Uterus (tissue), 3 donors: ENCODE measurements at regions not wholly inside any gene's neighbourhood (a gene's known extent, or its start where the extent isn't known, plus 50 kb on each side); places are given as distances from the start of the nearest gene placed in this dataset.

Source experiments
- DNase-seq, 2 donors: peaks; one replicate each; pipeline ENCODE4 v3.0.0-alpha.2; 2019 to 2020
- H3K27ac ChIP-seq, 2 donors: fragments of 200-600 bp; sonication (generic); 1 replicate in 1 of 2; 2 replicates in 1 of 2; pipeline ENCODE4 v1.5.1; 2016 to 2018
- H3K27me3 ChIP-seq, 2 donors: fragments of 200-600 bp; sonication (generic); one replicate each; pipeline ENCODE4 v1.5.1; 2018 to 2019; ENCODE audit warnings: control low read depth in 1 of 2
- H3K36me3 ChIP-seq, 2 donors: fragments of 200-600 bp; sonication (generic); one replicate each; pipeline ENCODE4 v1.5.1; 2019; ENCODE audit warnings: control low read depth in 1 of 2
- H3K4me1 ChIP-seq, 2 donors: fragments of 200-600 bp; sonication (generic); one replicate each; pipeline ENCODE4 v1.5.1; 2018 to 2019; ENCODE audit warnings: control low read depth in 1 of 2
- H3K4me3 ChIP-seq, 2 donors: fragments of 200-600 bp; sonication (generic); 1 replicate in 1 of 2; 2 replicates in 1 of 2; pipeline ENCODE4 v1.5.1; 2018 to 2019; ENCODE audit warnings: mild to moderate bottlenecking in 1 of 2
- H3K9me3 ChIP-seq, 2 donors: fragments of 200-600 bp; sonication (generic); one replicate each; pipeline ENCODE4 v1.5.1; 2019; ENCODE audit warnings: control low read depth in 1 of 2
- POLR2A ChIP-seq, 2 donors: fragments of 450-650 bp; IDR thresholded peaks; one replicate each; pipeline ENCODE4 v1.6.1; 2016; ENCODE audit warnings: antibody characterized with exemption in 2 of 2, mild to moderate bottlenecking in 1 of 2, moderate library complexity in 1 of 2
- intact Hi-C: fragments of 100-400 bp; cut with DNase I; formaldehyde crosslinking; loops from one replicate; pipeline ENCODE4 v1.15.1; 2023; ENCODE audit warnings: low total_unique reads
- TF ChIP-seq, protein P1 (sequence below), 4 experiments: fragments of 200-600 bp in 2 of 4; fragments of 450-650 bp in 2 of 4; sonication (generic) in 2 of 4; IDR thresholded peaks; one replicate each; pipeline ENCODE4 v1.5.1; 2016 to 2019; ENCODE audit warnings: antibody characterized with exemption in 4 of 4, mild to moderate bottlenecking in 2 of 4, moderate library complexity in 1 of 4
- donor health status: DM: yes; HTN: yes; CAD: no.

GRCh38 chr5:13187186-13187585, 757.3 kb downstream of the DNAH5 start:
- intact Hi-C loops, result no loop called here
- Histone ChIP-seq H3K4me3 (no peak overlapping the region), H3K9me3 (no peaks in the 10 kb centered on the region), H3K27me3 (no peaks in the 10 kb centered on the region), H3K4me1 (no peaks in the 10 kb centered on the region), H3K27ac (no peak overlapping the region), H3K36me3 (no peaks in the 10 kb centered on the region)
- no peak for DNase-seq
- TF ChIP-seq POLR2A (IDR thresholded peaks at IDR 0.05), result no peak

GRCh38 chr5:13186177-13186576, 758.3 kb downstream of the DNAH5 start:
- Histone ChIP-seq H3K27me3 (no peaks in the 10 kb centered on the region), H3K27ac (no peak overlapping the region), H3K9me3 (no peaks in the 10 kb centered on the region), H3K4me1 (no peaks in the 10 kb centered on the region), H3K4me3 (no peak overlapping the region), H3K36me3 (no peaks in the 10 kb centered on the region)
- TF ChIP-seq, protein P1, sequence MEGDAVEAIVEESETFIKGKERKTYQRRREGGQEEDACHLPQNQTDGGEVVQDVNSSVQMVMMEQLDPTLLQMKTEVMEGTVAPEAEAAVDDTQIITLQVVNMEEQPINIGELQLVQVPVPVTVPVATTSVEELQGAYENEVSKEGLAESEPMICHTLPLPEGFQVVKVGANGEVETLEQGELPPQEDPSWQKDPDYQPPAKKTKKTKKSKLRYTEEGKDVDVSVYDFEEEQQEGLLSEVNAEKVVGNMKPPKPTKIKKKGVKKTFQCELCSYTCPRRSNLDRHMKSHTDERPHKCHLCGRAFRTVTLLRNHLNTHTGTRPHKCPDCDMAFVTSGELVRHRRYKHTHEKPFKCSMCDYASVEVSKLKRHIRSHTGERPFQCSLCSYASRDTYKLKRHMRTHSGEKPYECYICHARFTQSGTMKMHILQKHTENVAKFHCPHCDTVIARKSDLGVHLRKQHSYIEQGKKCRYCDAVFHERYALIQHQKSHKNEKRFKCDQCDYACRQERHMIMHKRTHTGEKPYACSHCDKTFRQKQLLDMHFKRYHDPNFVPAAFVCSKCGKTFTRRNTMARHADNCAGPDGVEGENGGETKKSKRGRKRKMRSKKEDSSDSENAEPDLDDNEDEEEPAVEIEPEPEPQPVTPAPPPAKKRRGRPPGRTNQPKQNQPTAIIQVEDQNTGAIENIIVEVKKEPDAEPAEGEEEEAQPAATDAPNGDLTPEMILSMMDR (IDR thresholded peaks at IDR 0.05), result no peak
- TF ChIP-seq POLR2A (IDR thresholded peaks at IDR 0.05), result no peak
- DNase-seq, result no peak
- intact Hi-C loops, result no loop called here

DNA sequence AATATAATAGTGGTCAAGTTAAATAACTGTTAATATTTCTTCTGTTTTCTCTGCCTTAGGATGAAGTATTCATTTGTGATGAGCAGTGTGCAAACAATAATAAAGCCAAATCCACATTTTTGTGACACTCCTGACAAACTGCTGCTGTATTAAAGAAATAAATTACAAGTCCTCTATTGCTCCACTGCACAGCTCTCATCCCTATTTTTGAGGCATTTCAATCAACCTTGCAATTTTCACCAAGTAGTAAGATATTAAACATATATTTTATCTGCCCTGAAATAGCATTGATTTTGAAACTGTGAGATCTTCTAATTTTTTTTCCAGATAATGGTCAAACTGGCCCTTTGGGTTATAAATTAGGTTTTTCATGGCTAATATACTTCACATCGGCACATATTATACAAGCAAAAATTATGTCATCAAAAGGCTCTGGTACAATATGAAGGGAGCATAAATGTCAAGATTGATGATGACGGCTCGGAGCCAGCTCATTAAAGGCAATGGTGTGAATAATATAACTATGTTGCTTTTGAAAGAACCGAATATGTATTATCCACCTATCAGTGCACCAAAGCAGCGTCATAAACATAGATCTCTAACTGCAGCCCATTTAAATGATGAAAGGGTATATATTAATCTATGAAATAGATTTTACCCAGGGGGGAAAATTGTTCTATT, 764.9 kb downstream of the DNAH5 start:
- DNase-seq, result no peak
- no peaks in the 10 kb centered on the region for H3K4me1 ChIP-seq
- no peak overlapping the region for H3K27ac ChIP-seq
- intact Hi-C loops, result no loop called here
- no peaks in the 10 kb centered on the region for H3K27me3 ChIP-seq
- no peaks in the 10 kb centered on the region for H3K9me3 ChIP-seq
- no peaks in the 10 kb centered on the region for H3K36me3 ChIP-seq
- H3K4me3 ChIP-seq, result no peak overlapping the region
- no peak for TF ChIP-seq POLR2A (IDR thresholded peaks at IDR 0.05)
- TF ChIP-seq, protein P1 (IDR thresholded peaks at IDR 0.05), result no peak

DNA sequence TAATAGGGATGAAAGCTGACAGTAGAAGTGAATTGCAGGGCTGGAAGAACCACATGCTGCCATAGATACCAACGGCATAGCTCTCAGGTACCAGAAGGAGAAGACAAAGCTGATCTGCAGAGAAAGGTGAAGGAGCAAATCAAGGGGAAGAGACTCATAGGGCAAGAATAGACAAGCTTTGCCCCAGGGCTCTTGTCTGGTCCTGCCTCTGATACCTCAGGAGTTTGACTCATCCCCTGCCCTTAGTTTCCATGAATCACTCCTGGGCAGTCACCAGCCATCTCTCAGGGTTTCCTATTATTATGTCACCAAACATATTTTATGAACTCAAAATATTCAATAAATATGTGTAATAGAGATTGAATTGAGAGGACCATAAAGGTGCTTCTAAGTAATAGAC, 800.9 kb downstream of the DNAH5 start:
- Histone ChIP-seq H3K4me3 (no peak overlapping the region), H3K27ac (no peak overlapping the region), H3K9me3 (no peaks in the 10 kb centered on the region), H3K36me3 (no peaks in the 10 kb centered on the region), H3K4me1 (no peaks in the 10 kb centered on the region), H3K27me3 (no peaks in the 10 kb centered on the region)
- intact Hi-C loops, result no loop called here
- DNase-seq, result no peak
- TF ChIP-seq, protein P1 (IDR thresholded peaks at IDR 0.05), result no peak
- no peak for TF ChIP-seq POLR2A (IDR thresholded peaks at IDR 0.05)

- Histone ChIP-seq H3K36me3 (no peaks in the 10 kb centered on the region), H3K4me1 (no peaks in the 10 kb centered on the region), H3K9me3 (no peaks in the 10 kb centered on the region), H3K4me3 (no peak overlapping the region), H3K27ac (no peak overlapping the region), H3K27me3 (no peaks in the 10 kb centered on the region)
- intact Hi-C loops, result no loop called here
- DNase-seq, result no peak
- TF ChIP-seq, protein P1 (IDR thresholded peaks at IDR 0.05), result no peak
- no peak for TF ChIP-seq POLR2A (IDR thresholded peaks at IDR 0.05)
Measured at GRCh38 chr5:13143214-13143613, 801.3 kb downstream of the DNAH5 start.

DNA sequence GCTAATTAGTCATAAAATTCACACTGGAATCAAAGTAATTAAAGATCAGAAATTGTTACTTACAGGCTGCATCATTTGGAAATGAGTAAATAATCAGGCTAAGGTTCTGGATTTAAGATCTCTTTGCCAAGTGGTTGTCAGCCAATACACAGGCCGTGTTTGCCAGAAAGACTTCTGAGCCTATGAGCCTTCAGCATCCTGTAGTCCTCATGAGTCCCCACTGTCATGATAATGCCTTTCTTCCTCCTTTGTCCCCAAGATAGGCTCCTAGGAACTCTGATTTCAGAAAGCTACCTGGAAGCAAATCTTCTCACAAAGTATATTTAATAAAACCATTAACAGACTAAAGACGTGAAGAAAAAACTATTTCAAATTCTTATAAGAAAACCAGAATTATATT, 810.5 kb downstream of the DNAH5 start:
- DNase-seq, result no peak
- intact Hi-C loops, result no loop called here
- Histone ChIP-seq H3K4me1 (no peaks in the 10 kb centered on the region), H3K27ac (no peak overlapping the region), H3K27me3 (no peaks in the 10 kb centered on the region), H3K36me3 (no peaks in the 10 kb centered on the region), H3K4me3 (no peak overlapping the region), H3K9me3 (no peaks in the 10 kb centered on the region)
- TF ChIP-seq POLR2A (IDR thresholded peaks at IDR 0.05), result no peak
- TF ChIP-seq, protein P1 (IDR thresholded peaks at IDR 0.05), result no peak
